NCI-H345 (cell line): ENCODE measurements at regions not wholly inside any gene's neighbourhood (a gene's known extent, or its start where the extent isn't known, plus 50 kb on each side); places are given as distances from the start of the nearest gene placed in this dataset.

Experiments used
- DNase-seq: peaks from one replicate; lab custom pipeline; 2025; lab: John Stamatoyannopoulos, UW

- no peak for DNase-seq
These were observed 70.5 kb upstream of the WNT11 start for GRCh38 chr11:76276781-76277155.

- DNase-seq = no peak
These were observed 69.9 kb upstream of the WNT11 start for GRCh38 chr11:76276046-76276780.

- DNase-seq = no peak
These were observed 69.1 kb upstream of the WNT11 start for GRCh38 chr11:76275446-76275845.

DNA sequence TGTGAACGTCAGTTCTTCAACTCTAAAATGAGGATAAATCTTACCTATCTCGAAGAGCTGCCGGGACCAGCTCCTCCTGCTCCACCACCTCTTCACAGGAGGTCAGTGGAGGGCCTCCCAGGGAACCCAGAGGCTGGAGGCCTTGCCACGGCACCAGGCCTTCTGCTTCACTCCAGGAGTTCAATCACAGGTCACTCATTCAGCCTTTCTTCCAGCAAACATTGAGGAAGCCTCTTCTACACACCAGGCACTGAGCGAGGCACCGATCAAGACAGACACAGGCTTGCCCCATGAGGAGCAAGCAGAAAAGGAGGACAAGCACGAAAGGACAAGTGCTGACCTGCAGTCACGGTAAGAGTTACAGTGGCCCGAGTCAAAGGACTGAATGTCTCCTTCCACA is 64.8 kb upstream of the WNT11 start:
- no peak for DNase-seq

GRCh38 chr11:76270389-76270788 is 64.1 kb upstream of the WNT11 start:
- peak; percentile 39 for DNase-seq

DNA sequence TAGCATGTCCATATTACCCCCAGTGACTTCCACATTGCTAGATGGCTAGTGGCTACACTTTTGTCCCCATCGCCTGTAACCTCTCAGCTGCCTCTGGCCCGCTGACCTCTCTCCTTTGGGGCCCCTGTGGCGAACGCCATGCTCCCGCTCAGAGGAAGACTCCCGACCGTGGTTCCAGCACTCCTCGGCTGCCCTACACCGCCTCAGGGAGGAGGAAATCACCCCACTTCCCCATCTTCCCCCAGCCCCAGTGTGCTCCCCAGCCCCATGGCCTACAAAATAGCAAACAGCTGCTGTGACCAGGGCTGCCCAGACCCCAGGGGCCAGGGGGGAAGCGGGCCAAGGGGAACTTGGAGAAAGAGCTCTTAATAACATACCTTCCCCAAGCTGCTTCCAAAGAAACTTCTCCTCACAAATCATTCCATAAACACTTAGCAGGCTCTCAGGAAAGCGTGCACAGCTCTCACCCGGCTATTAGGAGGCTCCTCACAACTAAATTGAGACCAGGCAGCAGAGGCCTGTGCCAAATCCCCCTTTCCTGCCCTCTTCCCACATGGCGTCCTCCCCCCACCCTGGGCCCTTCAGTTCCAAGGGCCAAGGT is 63.5 kb upstream of the WNT11 start:
- DNase-seq = no peak

GRCh38 chr11:76269247-76269646 is 62.9 kb upstream of the WNT11 start:
- DNase-seq = no peak

DNA sequence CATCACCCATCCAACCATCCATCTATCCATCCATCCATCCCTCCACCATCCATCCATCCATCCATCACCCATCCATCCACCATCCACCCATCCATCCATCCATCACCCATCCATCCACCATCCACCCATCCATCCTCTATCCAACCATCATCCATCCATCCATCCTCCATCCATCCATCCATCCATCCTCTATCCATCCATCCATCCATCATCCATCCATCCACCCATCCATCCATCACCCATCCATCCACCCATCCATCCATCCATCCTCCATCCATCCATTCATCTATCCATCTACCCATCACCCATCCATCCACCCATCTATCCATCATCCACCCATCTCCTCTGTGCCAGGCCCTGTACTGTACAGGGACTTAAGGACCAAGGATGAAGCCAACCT is 62.2 kb upstream of the WNT11 start:
- DNase-seq = no peak

DNA sequence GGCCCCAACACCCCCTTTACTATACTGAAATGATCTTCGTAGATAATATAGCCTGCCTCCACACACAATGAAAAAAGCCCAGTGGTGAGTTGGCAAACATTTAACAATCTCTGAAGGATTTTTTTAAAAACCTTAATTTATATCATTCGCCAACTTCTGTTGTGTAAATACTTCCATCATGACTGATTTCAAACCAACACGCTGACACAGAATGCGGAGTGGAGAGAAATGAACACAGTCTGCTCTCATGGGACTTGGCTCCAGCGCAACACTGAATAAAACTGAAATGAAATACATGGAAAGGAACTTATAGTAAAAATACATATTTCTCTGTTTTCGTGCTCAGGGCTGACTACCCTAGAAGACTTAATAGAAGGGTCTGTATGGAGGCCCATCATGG is 61.3 kb upstream of the WNT11 start:
- DNase-seq = no peak

DNA sequence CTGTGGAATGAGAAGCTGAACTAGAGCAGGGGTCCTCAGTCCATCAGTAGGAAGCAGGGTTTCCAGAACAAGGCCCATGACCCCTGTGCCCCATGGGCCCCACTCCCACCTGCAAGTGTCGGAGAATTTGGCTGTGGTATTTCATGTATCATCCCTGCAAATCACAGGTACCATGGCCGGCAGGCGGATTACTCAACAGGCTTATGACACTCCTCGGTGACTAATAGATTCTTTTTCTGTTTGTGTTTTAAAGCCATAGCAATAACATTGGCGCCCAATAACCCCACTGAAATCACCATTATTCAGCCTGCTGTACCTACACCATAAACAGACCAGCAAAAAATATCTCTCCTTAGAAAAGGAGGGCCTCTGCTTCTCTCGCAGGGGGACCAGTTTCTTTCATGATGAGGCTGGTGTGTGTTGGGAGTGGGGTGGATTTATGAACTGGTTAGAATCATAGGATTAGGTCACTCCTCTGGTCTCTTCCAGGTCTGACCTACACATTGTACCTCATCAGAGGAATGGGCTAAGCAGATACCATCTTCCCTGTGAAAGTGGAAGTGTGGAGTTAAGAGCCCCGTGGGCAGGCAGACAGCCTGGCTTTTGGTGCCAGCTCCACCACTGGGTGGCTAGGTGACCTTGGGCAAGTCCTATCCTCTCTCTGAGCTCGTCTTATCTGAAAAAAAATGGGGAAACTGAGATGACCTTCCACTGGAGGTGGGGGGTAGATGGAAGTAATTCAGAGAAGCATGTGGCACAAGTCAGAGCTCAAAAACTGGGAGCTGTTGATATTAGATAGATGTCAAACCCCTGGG is 60.2 kb upstream of the WNT11 start:
- DNase-seq = no peak

DNA sequence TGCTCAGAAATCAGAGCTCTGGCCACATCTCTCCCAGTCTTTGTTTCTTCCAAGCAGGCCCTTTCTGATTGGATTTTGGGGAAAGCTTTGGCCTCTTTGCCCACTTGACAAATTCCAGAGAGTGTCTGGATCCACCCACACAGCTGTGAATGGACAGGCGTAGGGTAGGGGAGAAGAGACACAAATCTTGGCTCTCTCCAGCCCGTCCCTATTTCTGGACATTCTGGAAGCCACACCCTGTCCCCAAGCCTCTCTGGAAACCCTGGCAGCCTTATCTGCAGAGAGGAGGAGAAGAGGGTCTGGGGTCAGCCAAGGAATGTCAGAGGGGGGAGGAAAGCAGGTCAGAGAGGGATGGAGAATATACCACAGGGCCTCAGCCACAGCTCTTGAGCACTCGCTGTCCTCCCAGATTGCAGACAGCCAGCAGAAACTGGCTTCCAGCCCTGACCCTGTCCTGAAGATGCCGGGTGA is 59.5 kb upstream of the WNT11 start:
- no peak for DNase-seq

GRCh38 chr11:76263657-76264056 is 57.4 kb upstream of the WNT11 start:
- no peak for DNase-seq

DNA sequence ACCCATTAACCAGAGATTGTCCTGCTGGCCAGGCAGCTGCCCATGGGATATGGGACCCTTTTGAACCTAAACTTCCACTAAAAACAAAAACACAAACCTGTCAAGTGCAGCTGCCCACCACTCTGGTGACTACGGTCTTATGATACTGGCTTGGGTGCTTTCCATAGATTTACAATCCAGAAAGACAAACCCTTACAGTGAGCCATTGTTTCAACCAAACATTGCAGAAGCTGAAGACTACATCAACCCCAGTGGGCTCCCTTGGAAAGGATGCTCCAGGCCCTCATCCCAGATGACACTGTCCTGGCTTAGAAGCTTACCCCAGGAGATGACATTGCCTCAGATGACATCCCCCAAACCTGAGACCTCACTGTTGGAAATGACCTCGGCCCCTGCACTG is 56.9 kb upstream of the WNT11 start:
- DNase-seq = no peak

DNA sequence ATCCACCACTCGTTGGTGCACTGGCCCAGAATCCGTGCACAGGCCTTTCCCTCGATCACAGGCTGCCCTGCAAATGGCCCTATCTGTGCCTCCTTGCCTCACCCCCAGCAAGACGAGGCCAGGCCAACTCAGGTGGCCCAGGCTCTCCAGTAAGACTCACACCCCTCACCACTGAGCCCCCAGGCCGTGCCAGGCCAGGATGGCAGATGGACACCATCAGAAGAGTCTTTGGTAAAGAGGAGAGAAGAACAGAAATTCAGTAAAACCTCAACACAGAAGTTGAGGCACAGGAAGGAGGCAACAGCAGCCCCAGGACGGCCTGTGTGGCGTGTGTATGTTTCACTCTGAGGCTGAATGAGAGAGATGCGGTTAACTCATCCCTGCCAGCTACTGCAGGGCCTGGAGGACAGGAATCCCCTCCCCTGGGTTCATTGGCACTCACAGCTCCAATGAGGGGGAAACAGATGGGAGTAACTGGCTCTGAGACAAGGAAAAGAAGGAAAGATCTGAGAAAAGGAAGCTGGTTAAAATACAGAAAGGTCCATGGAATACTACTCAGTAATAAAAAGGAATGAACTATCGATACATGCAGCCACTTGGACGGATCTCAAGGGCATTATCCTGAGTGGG is 54.1 kb upstream of the WNT11 start:
- DNase-seq = no peak

- DNase-seq = no peak
These were observed 53.1 kb upstream of the WNT11 start for GRCh38 chr11:76259299-76259908.

- DNase-seq = no peak
These were observed 50.9 kb upstream of the WNT11 start for GRCh38 chr11:76257074-76257719.

DNA sequence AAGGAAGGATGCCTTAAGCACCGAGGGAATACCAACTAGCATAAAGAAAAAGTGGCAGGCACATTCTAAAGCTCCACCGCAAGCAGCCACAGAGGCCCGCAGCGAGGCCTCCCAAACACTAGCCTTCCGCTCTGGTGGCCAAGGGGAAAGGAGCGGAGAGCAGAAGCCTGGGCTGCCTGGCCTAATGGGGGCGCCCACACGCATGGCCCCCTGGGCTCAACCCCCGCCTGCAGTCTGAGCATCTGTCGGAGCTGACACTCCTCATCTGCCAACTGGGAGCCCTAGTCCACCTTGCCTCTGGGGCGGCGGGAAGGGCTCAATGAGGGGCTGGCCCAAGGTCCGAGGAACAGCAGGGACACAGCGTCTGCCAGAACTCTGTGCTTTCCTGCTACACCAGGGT is 50.1 kb upstream of the WNT11 start:
- no peak for DNase-seq
